Skeletal muscle tissue (tissue), 3 donors: ENCODE measurements at regions not wholly inside any gene's neighbourhood (a gene's known extent, or its start where the extent isn't known, plus 50 kb on each side); places are given as distances from the start of the nearest gene placed in this dataset.

Experiments used
- H3K27ac ChIP-seq: one replicate; pipeline ENCODE4 v1.7.0; 2013; ENCODE audit warnings: mild to moderate bottlenecking, low read depth, low read length, inconsistent platforms
- H3K27me3 ChIP-seq, 3 donors: one replicate each; pipeline ENCODE4 v1.7.0; 2013; ENCODE audit warnings: low read length in 3 of 3; ENCODE audit not compliant: control insufficient read depth in 3 of 3, insufficient read depth in 3 of 3
- H3K36me3 ChIP-seq, 3 donors: one replicate each; pipeline ENCODE4 v1.7.0; 2013; ENCODE audit warnings: low read length in 3 of 3; ENCODE audit not compliant: control insufficient read depth in 3 of 3, insufficient read depth in 3 of 3
- H3K4me1 ChIP-seq, 3 donors: one replicate each; pipeline ENCODE4 v1.7.0; 2013; ENCODE audit warnings: low read length in 3 of 3, mild to moderate bottlenecking in 3 of 3; ENCODE audit not compliant: control insufficient read depth in 3 of 3, insufficient read depth in 3 of 3
- H3K4me3 ChIP-seq, 3 donors: one replicate each; pipeline ENCODE4 v1.7.0; 2013; ENCODE audit warnings: low read length in 3 of 3
- H3K9ac ChIP-seq, 3 donors: one replicate each; pipeline ENCODE4 v1.7.0; 2013; ENCODE audit warnings: low read length in 3 of 3, mild to moderate bottlenecking in 3 of 3, moderate library complexity in 2 of 3, low read depth in 1 of 3
- H3K9me3 ChIP-seq, 3 donors: one replicate each; pipeline ENCODE4 v1.7.0; 2013; ENCODE audit warnings: low read length in 3 of 3; ENCODE audit not compliant: control insufficient read depth in 3 of 3
- donor health status: Osteomylitis.

- Histone ChIP-seq H3K9ac (no peak overlapping the region), H3K27ac (no peak overlapping the region), H3K36me3 (no peaks in the 10 kb centered on the region), H3K27me3 (no peaks in the 10 kb centered on the region), H3K9me3 (no peaks in the 10 kb centered on the region), H3K4me3 (no peak overlapping the region), H3K4me1 (no peaks in the 10 kb centered on the region)
Observed at GRCh38 chr18:27899893-27900292, 277.0 kb downstream of the CDH2 start.

GRCh38 chr18:27894746-27895145 is 282.2 kb downstream of the CDH2 start:
- no peaks in the 10 kb centered on the region for H3K36me3 ChIP-seq
- H3K9me3 ChIP-seq: no peaks in the 10 kb centered on the region
- no peak overlapping the region for H3K4me3 ChIP-seq
- no peaks in the 10 kb centered on the region for H3K4me1 ChIP-seq
- no peak overlapping the region for H3K9ac ChIP-seq
- H3K27ac ChIP-seq: no peak overlapping the region
- no peaks in the 10 kb centered on the region for H3K27me3 ChIP-seq

GRCh38 chr18:27887711-27888495 is 289.0 kb downstream of the CDH2 start:
- H3K4me1 ChIP-seq: no peaks in the 10 kb centered on the region
- no peaks in the 10 kb centered on the region for H3K9me3 ChIP-seq
- H3K36me3 ChIP-seq: no peaks in the 10 kb centered on the region
- no peak overlapping the region for H3K4me3 ChIP-seq
- H3K27ac ChIP-seq: no peak overlapping the region
- no peak overlapping the region for H3K9ac ChIP-seq
- no peaks in the 10 kb centered on the region for H3K27me3 ChIP-seq

- Histone ChIP-seq H3K36me3 (no peaks in the 10 kb centered on the region), H3K4me3 (no peak overlapping the region), H3K9me3 (no peaks in the 10 kb centered on the region), H3K9ac (no peak overlapping the region), H3K27me3 (no peaks in the 10 kb centered on the region), H3K27ac (no peak overlapping the region), H3K4me1 (no peaks in the 10 kb centered on the region)
Observed at GRCh38 chr18:27887287-27887686, 289.6 kb downstream of the CDH2 start.

GRCh38 chr18:27879540-27879939 is 297.4 kb downstream of the CDH2 start:
- Histone ChIP-seq H3K36me3 (no peaks in the 10 kb centered on the region), H3K27ac (no peak overlapping the region), H3K9ac (no peak overlapping the region), H3K27me3 (no peaks in the 10 kb centered on the region), H3K4me3 (no peak overlapping the region), H3K9me3 (no peaks in the 10 kb centered on the region), H3K4me1 (no peaks in the 10 kb centered on the region)

GRCh38 chr18:27871726-27872125 is 305.2 kb downstream of the CDH2 start:
- Histone ChIP-seq H3K4me1 (no peaks in the 10 kb centered on the region), H3K27me3 (no peaks in the 10 kb centered on the region), H3K36me3 (no peaks in the 10 kb centered on the region), H3K4me3 (no peak overlapping the region), H3K27ac (no peak overlapping the region), H3K9me3 (no peaks in the 10 kb centered on the region), H3K9ac (no peak overlapping the region)

GRCh38 chr18:27869735-27870134 is 307.2 kb downstream of the CDH2 start:
- no peak overlapping the region for H3K4me3 ChIP-seq
- no peaks in the 10 kb centered on the region for H3K36me3 ChIP-seq
- H3K27me3 ChIP-seq: no peaks in the 10 kb centered on the region
- H3K9ac ChIP-seq: no peak overlapping the region
- H3K9me3 ChIP-seq: no peaks in the 10 kb centered on the region
- no peak overlapping the region for H3K27ac ChIP-seq
- H3K4me1 ChIP-seq: no peaks in the 10 kb centered on the region

- Histone ChIP-seq H3K36me3 (no peaks in the 10 kb centered on the region), H3K4me3 (no peak overlapping the region), H3K9me3 (no peaks in the 10 kb centered on the region), H3K4me1 (peaks cover 6 to 11% (median 9%) of the 10 kb centered on the region in 3 donors), H3K27me3 (no peaks in the 10 kb centered on the region), H3K27ac (no peak overlapping the region), H3K9ac (no peak overlapping the region)
Observed at GRCh38 chr18:27865431-27865830, 311.5 kb downstream of the CDH2 start.

- no peaks in the 10 kb centered on the region for H3K36me3 ChIP-seq
- no peak overlapping the region for H3K9ac ChIP-seq
- H3K4me3 ChIP-seq: no peak overlapping the region
- peaks cover 6 to 13% (median 11%) of the 10 kb centered on the region in 3 donors for H3K4me1 ChIP-seq
- H3K27ac ChIP-seq: no peak overlapping the region
- H3K27me3 ChIP-seq: no peaks in the 10 kb centered on the region
- no peaks in the 10 kb centered on the region for H3K9me3 ChIP-seq
Observed at GRCh38 chr18:27863780-27864430, 313.0 kb downstream of the CDH2 start.

- Histone ChIP-seq H3K4me1 (peaks cover 6 to 13% (median 11%) of the 10 kb centered on the region in 3 donors), H3K4me3 (no peak overlapping the region), H3K36me3 (no peaks in the 10 kb centered on the region), H3K27ac (no peak overlapping the region), H3K27me3 (no peaks in the 10 kb centered on the region), H3K9ac (no peak overlapping the region), H3K9me3 (no peaks in the 10 kb centered on the region)
Observed at GRCh38 chr18:27862041-27862682, 314.8 kb downstream of the CDH2 start.
